ENCODE measurements at regions not wholly inside any gene's neighbourhood (a gene's known extent, or its start where the extent isn't known, plus 50 kb on each side); places are given as distances from the start of the nearest gene placed in this dataset.
A peak's percentile ranks its signal among the peaks of the same experiment; 100 is the strongest.

DNA sequence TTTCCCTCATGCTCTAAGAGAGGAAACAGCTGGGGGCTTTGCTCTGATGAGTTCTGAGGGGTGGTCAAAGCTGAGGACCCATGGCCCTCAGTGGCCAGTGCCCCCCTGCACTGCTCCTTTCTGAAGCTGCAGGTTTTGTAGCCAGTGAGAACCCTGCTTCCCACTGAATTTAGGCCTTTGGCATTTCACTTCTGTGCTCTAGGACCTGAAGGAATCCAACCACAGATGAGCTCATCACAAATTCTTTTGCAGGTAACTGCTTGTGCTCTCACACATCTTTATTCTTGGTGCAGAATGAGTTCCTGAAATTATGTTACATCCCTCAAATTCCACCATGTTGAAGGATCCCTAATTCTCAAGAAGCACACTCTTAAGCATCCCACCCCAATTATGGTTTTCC lies 248.7 kb upstream of the IRF2BP2 start:
- ChIA-PET POLR2A (interaction anchor here (0.7 kb wide), 1 partner anchor 258 kb away, joined by 3 read pairs; no protein-coding TSS in a partner anchor), CTCF (no interaction called here)

DNA sequence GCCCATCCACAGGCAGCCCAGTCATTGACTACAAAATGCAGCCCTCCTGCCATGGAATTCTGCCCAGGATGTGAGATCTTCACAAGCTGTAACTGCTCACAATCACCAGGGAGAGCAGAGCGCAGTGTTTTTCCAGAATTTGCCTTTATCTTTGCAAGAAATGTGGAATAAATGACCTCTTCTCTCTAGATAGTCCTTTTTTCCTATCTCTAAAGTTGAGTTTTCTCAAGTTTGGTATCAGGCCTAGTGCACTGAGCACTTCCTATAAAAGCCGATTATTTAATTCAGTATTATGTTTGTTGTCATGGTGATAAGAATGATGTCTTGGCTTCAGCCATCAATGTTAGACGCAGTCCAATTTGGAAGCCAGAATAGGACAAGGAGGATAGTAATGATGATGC lies 246.9 kb upstream of the IRF2BP2 start:
- CTCF ChIA-PET = interaction anchor here (0.5 kb wide), 1 partner anchor 248 kb away, joined by 4 read pairs; no protein-coding TSS in a partner anchor
- in situ Hi-C loops (cut with HindIII; ENCODE audit: low pct_unique_long_range_greater_than_20kb, low sequenced_read_pairs) = no loop called here
- TF ChIP-seq, protein P1, sequence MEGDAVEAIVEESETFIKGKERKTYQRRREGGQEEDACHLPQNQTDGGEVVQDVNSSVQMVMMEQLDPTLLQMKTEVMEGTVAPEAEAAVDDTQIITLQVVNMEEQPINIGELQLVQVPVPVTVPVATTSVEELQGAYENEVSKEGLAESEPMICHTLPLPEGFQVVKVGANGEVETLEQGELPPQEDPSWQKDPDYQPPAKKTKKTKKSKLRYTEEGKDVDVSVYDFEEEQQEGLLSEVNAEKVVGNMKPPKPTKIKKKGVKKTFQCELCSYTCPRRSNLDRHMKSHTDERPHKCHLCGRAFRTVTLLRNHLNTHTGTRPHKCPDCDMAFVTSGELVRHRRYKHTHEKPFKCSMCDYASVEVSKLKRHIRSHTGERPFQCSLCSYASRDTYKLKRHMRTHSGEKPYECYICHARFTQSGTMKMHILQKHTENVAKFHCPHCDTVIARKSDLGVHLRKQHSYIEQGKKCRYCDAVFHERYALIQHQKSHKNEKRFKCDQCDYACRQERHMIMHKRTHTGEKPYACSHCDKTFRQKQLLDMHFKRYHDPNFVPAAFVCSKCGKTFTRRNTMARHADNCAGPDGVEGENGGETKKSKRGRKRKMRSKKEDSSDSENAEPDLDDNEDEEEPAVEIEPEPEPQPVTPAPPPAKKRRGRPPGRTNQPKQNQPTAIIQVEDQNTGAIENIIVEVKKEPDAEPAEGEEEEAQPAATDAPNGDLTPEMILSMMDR (IDR thresholded peaks at IDR 0.05) = no peak
- no peak for TF ChIP-seq POLR2AphosphoS5 (IDR thresholded peaks at IDR 0.05; ENCODE audit: low read depth, low read length)
- TF ChIP-seq, protein P2, sequence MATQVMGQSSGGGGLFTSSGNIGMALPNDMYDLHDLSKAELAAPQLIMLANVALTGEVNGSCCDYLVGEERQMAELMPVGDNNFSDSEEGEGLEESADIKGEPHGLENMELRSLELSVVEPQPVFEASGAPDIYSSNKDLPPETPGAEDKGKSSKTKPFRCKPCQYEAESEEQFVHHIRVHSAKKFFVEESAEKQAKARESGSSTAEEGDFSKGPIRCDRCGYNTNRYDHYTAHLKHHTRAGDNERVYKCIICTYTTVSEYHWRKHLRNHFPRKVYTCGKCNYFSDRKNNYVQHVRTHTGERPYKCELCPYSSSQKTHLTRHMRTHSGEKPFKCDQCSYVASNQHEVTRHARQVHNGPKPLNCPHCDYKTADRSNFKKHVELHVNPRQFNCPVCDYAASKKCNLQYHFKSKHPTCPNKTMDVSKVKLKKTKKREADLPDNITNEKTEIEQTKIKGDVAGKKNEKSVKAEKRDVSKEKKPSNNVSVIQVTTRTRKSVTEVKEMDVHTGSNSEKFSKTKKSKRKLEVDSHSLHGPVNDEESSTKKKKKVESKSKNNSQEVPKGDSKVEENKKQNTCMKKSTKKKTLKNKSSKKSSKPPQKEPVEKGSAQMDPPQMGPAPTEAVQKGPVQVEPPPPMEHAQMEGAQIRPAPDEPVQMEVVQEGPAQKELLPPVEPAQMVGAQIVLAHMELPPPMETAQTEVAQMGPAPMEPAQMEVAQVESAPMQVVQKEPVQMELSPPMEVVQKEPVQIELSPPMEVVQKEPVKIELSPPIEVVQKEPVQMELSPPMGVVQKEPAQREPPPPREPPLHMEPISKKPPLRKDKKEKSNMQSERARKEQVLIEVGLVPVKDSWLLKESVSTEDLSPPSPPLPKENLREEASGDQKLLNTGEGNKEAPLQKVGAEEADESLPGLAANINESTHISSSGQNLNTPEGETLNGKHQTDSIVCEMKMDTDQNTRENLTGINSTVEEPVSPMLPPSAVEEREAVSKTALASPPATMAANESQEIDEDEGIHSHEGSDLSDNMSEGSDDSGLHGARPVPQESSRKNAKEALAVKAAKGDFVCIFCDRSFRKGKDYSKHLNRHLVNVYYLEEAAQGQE (IDR thresholded peaks at IDR 0.05; ENCODE audit: insufficient read depth in 1 of 2, low read depth in 2 of 2, low read length in 1 of 2) = no peak
- no peak for TF ChIP-seq SIN3A (IDR thresholded peaks at IDR 0.05; ENCODE audit: borderline replicate concordance, insufficient read depth, low read depth, low read length)
- TF ChIP-seq TCF7L2 (IDR thresholded peaks at IDR 0.05; ENCODE audit: low read depth, low read length) = no peak
- H3K4me1 ChIP-seq (ENCODE audit: control insufficient read depth, insufficient read depth, low read length) = peaks cover 13% of the 10 kb centered on the region
- no peaks in the 10 kb centered on the region for H3K36me3 ChIP-seq (ENCODE audit: control insufficient read depth, insufficient read depth, low read length)
- POLR2A ChIA-PET = no interaction called here
- peak overlapping the region; percentile 80; the same call in 1 of the 2 replicates for H3K27ac ChIP-seq (ENCODE audit: low read length)
- H3K9me3 ChIP-seq (ENCODE audit: control insufficient read depth, insufficient read depth, low read depth, low read length) = no peaks in the 10 kb centered on the region; the same call in 1 of the 2 replicates
- H3K27me3 ChIP-seq (ENCODE audit: control insufficient read depth, insufficient read depth, low read length) = no peaks in the 10 kb centered on the region
- BruUV-seq (replicated peaks) = no TSS peak
- intact Hi-C loops (cut with micrococcal nuclease; ENCODE audit: unreplicated experiment) = no loop called here
- ATAC-seq = no peak
- no peak overlapping the region for H3K4me3 ChIP-seq (ENCODE audit: low read depth in 2 of 2, low read length in 2 of 2)
- no peak for DNase-seq (ENCODE audit: low read depth, low spot score)

More for the DNA sequence above, 248.7 kb upstream of the IRF2BP2 start:
- Histone ChIP-seq H3K4me3 (ENCODE audit: low read depth in 2 of 2, low read length in 2 of 2) (no peak overlapping the region), H3K27ac (ENCODE audit: low read length) (peak overlapping the region; percentile 71; the same call in 1 of the 2 replicates), H3K9me3 (ENCODE audit: control insufficient read depth, insufficient read depth, low read depth, low read length) (no peaks in the 10 kb centered on the region; the same call in 1 of the 2 replicates), H3K27me3 (ENCODE audit: control insufficient read depth, insufficient read depth, low read length) (no peaks in the 10 kb centered on the region), H3K36me3 (ENCODE audit: control insufficient read depth, insufficient read depth, low read length) (no peaks in the 10 kb centered on the region), H3K4me1 (ENCODE audit: control insufficient read depth, insufficient read depth, low read length) (peaks cover 21% of the 10 kb centered on the region)
- in situ Hi-C loops (cut with HindIII; ENCODE audit: low pct_unique_long_range_greater_than_20kb, low sequenced_read_pairs) (no loop called here), intact Hi-C loops (cut with micrococcal nuclease; ENCODE audit: unreplicated experiment) (no loop called here)
- DNase-seq (ENCODE audit: low read depth, low spot score) (no peak), ATAC-seq (no peak)
- TF ChIP-seq, protein P2 (IDR thresholded peaks at IDR 0.05; ENCODE audit: insufficient read depth in 1 of 2, low read depth in 2 of 2, low read length in 1 of 2) = no peak
- no peak for TF ChIP-seq POLR2AphosphoS5 (IDR thresholded peaks at IDR 0.05; ENCODE audit: low read depth, low read length)
- no peak for TF ChIP-seq TCF7L2 (IDR thresholded peaks at IDR 0.05; ENCODE audit: low read depth, low read length)
- TF ChIP-seq, protein P1 (IDR thresholded peaks at IDR 0.05) = no peak
- TF ChIP-seq SIN3A (IDR thresholded peaks at IDR 0.05; ENCODE audit: borderline replicate concordance, insufficient read depth, low read depth, low read length) = no peak
- BruUV-seq (replicated peaks) = no TSS peak

Data from Panc1 (cell line).